ENCODE measurements at regions not wholly inside any gene's neighbourhood (a gene's known extent, or its start where the extent isn't known, plus 50 kb on each side); places are given as distances from the start of the nearest gene placed in this dataset.

GRCh38 chr16:64211331-64211730, 910.5 kb downstream of the CDH11 start:
- DNase-seq, result no peak

- peak; percentile 97 to 99 for DNase-seq
Measured at GRCh38 chr16:64206862-64207261, 915.0 kb downstream of the CDH11 start.

GRCh38 chr16:64203126-64203525, 918.7 kb downstream of the CDH11 start:
- peak; percentile 44 to 89 for DNase-seq

GRCh38 chr16:64202571-64202970, 919.3 kb downstream of the CDH11 start:
- no peak for DNase-seq

GRCh38 chr16:64196444-64196843, 925.4 kb downstream of the CDH11 start:
- DNase-seq, result no peak

GRCh38 chr16:64185954-64186353, 935.9 kb downstream of the CDH11 start:
- no peak for DNase-seq

- no peak for DNase-seq
Measured at GRCh38 chr16:64184156-64184555, 937.7 kb downstream of the CDH11 start.

- DNase-seq, result no peak
Measured at GRCh38 chr16:64182985-64183384, 938.9 kb downstream of the CDH11 start.

GRCh38 chr16:64181271-64181925, 940.5 kb downstream of the CDH11 start:
- no peak for DNase-seq

GRCh38 chr16:64180136-64180900, 941.5 kb downstream of the CDH11 start:
- DNase-seq, result no peak

- DNase-seq, result no peak
Measured at GRCh38 chr16:64174327-64174726, 947.5 kb downstream of the CDH11 start.

- peak in 1 of 2 experiments; percentile 62 for DNase-seq
Measured at GRCh38 chr16:64172652-64173051, 949.2 kb downstream of the CDH11 start.

- DNase-seq, result peak; percentile 28 to 79
Measured at GRCh38 chr16:64172226-64172625, 949.6 kb downstream of the CDH11 start.

- no peak for DNase-seq
Measured at GRCh38 chr16:64171632-64172031, 950.2 kb downstream of the CDH11 start.

GRCh38 chr16:64168371-64168770, 953.5 kb downstream of the CDH11 start:
- peak in 1 of 2 experiments; percentile 32 for DNase-seq

GRCh38 chr16:64167936-64168335, 953.9 kb downstream of the CDH11 start:
- DNase-seq, result no peak

- no peak for DNase-seq
Measured at GRCh38 chr16:64165368-64165767, 956.5 kb downstream of the CDH11 start.

- DNase-seq, result no peak
Measured at GRCh38 chr16:64162613-64163375, 959.1 kb downstream of the CDH11 start.

GRCh38 chr16:64159976-64160375, 961.9 kb downstream of the CDH11 start:
- DNase-seq, result no peak

- no peak for DNase-seq
Measured at GRCh38 chr16:64158941-64159588, 962.8 kb downstream of the CDH11 start.

GRCh38 chr16:64153718-64154117, 968.1 kb downstream of the CDH11 start:
- no peak for DNase-seq

- no peak for DNase-seq
Measured at GRCh38 chr16:64151990-64152767, 969.7 kb downstream of the CDH11 start.
